T-cell (primary cell): ENCODE measurements at regions not wholly inside any gene's neighbourhood (a gene's known extent, or its start where the extent isn't known, plus 50 kb on each side); places are given as distances from the start of the nearest gene placed in this dataset.

Experiments
- ATAC-seq, 4 experiments: fragments of 200-7000 bp in 3 of 4; fragments of 150-1000 bp in 1 of 4; cut with Tn5 transposase; replicated peaks in 1 of 4; 1 replicate in 3 of 4; 2 replicates in 1 of 4; pipeline ENCODE4 v1.10.0; 2021; ENCODE audit warnings: moderate library complexity in 3 of 4, mild to moderate bottlenecking in 2 of 4, moderate number of reproducible peaks in 1 of 4
- CTCF ChIA-PET, 2 donors: fragments of 300-600 bp; sonication (Branson Sonifier 250); formaldehyde crosslinking; loops; one replicate each; lab custom pipeline; 2022; ENCODE audit warnings: antibody characterized with exemption in 2 of 2; lab: Charles Lee
- POLR2A ChIA-PET, 2 donors: fragments of 300-600 bp; sonication (Branson Sonifier 250); formaldehyde crosslinking; loops; one replicate each; lab custom pipeline; 2022; ENCODE audit warnings: antibody characterized with exemption in 2 of 2; lab: Charles Lee
- DNase-seq, 35 experiments: peaks; one replicate each; pipeline versions ENCODE4 v3.0.0 to v3.0.0-alpha.2; 2013 to 2023
- H3K27ac ChIP-seq: one replicate; pipeline ENCODE4 v1.5.1; 2013; ENCODE audit warnings: low read length
- H3K27me3 ChIP-seq, 2 experiments: replicated peaks in 1 of 2; 1 replicate in 1 of 2; 2 replicates in 1 of 2; pipeline versions ENCODE4 v1.6.1 to v1.7.0; 2013; ENCODE audit warnings: low read length in 1 of 2, mixed read lengths in 1 of 2; ENCODE audit not compliant: control insufficient read depth in 2 of 2, insufficient read depth in 2 of 2; ENCODE audit errors: extremely low read depth in 1 of 2
- H3K36me3 ChIP-seq, 2 donors: 1 replicate in 1 of 2; 2 replicates in 1 of 2; pipeline versions ENCODE4 v1.6.1 to v1.7.0; 2013; ENCODE audit warnings: low read length in 1 of 2; ENCODE audit not compliant: control insufficient read depth in 2 of 2, insufficient read depth in 1 of 2; ENCODE audit errors: extremely low read depth in 1 of 2
- H3K4me1 ChIP-seq, 2 experiments: 1 replicate in 1 of 2; 2 replicates in 1 of 2; pipeline versions ENCODE4 v1.6.1 to v1.7.0; 2013; ENCODE audit warnings: low read length in 2 of 2, mixed read lengths in 1 of 2; ENCODE audit not compliant: insufficient read depth in 2 of 2, control insufficient read depth in 1 of 2; ENCODE audit errors: extremely low read depth in 1 of 2
- H3K4me3 ChIP-seq, 2 donors: 1 replicate in 1 of 2; 2 replicates in 1 of 2; pipeline versions ENCODE4 v1.5.1 to v1.7.0; 2013; ENCODE audit warnings: mild to moderate bottlenecking in 2 of 2, low read length in 1 of 2, moderate library complexity in 1 of 2; ENCODE audit not compliant: control insufficient read depth in 1 of 2; ENCODE audit errors: extremely low read depth in 1 of 2
- H3K9me3 ChIP-seq: 2 replicates; pipeline ENCODE4 v1.7.0; 2013
- H3K27ac Mint-ChIP-seq, 2 donors: one replicate each; pipeline ENCODE4 v1.8.0; 2020 to 2021; ENCODE audit warnings: mild to moderate bottlenecking in 2 of 2, mixed read lengths in 2 of 2
- H3K27me3 Mint-ChIP-seq, 2 donors: one replicate each; pipeline ENCODE4 v1.8.0; 2021 to 2022; ENCODE audit warnings: mixed read lengths in 2 of 2
- H3K36me3 Mint-ChIP-seq: one replicate; pipeline ENCODE4 v1.8.0; 2021; ENCODE audit warnings: mixed read lengths
- H3K4me1 Mint-ChIP-seq, 3 donors: one replicate each; pipeline ENCODE4 v1.8.0; 2020 to 2022; ENCODE audit warnings: mixed read lengths in 3 of 3, mild to moderate bottlenecking in 1 of 3
- H3K4me3 Mint-ChIP-seq, 3 donors: one replicate each; pipeline ENCODE4 v1.8.0; 2020 to 2022; ENCODE audit warnings: mild to moderate bottlenecking in 3 of 3, mixed read lengths in 3 of 3, moderate library complexity in 3 of 3
- H3K9me3 Mint-ChIP-seq, 3 donors: one replicate each; pipeline ENCODE4 v1.8.0; 2020 to 2022; ENCODE audit warnings: mixed read lengths in 3 of 3
- WGBS: methylation state at CpG from one replicate; pipeline ENCODE4 v1.1.5; 2013; ENCODE audit warnings: missing lambda C conversion rate; ENCODE audit not compliant: insufficient coverage; 5-methylcytosine and 5-hydroxymethylcytosine counted together

- Histone ChIP-seq H3K9me3 (no peaks in the 10 kb centered on the region), H3K4me3 (no peak overlapping the region), H3K27me3 (peaks cover 0 to 2% of the 10 kb centered on the region in 2 experiments), H3K27ac (no peak overlapping the region), H3K36me3 (no peaks in the 10 kb centered on the region), H3K4me1 (no peaks in the 10 kb centered on the region)
- ATAC-seq (no peak), DNase-seq (no peak)
- ChIA-PET CTCF (no interaction called here), POLR2A (no interaction called here)
- Mint-ChIP-seq H3K9me3 (no peaks in the 10 kb centered on the region), H3K27me3 (peaks cover 0 to 8% of the 10 kb centered on the region in 2 donors), H3K27ac (no peak overlapping the region), H3K4me1 (no peaks in the 10 kb centered on the region), H3K4me3 (no peak overlapping the region), H3K36me3 (no peaks in the 10 kb centered on the region)
Measured at GRCh38 chr20:39631557-39631956, 669.4 kb downstream of the DHX35 start.

GRCh38 chr20:39630215-39630908 is 668.2 kb downstream of the DHX35 start:
- Mint-ChIP-seq H3K9me3 (peaks cover 0 to 3% (median 0%) of the 10 kb centered on the region in 3 donors), H3K36me3 (no peaks in the 10 kb centered on the region), H3K27me3 (peaks cover 0 to 8% of the 10 kb centered on the region in 2 donors), H3K27ac (no peak overlapping the region), H3K4me3 (no peak overlapping the region), H3K4me1 (no peaks in the 10 kb centered on the region)
- Histone ChIP-seq H3K4me3 (no peak overlapping the region), H3K27me3 (peaks cover 0 to 2% of the 10 kb centered on the region in 2 experiments), H3K36me3 (no peaks in the 10 kb centered on the region), H3K4me1 (no peaks in the 10 kb centered on the region), H3K9me3 (no peaks in the 10 kb centered on the region), H3K27ac (no peak overlapping the region)
- no peak for ATAC-seq
- ChIA-PET CTCF (no interaction called here), POLR2A (no interaction called here)
- DNase-seq: no peak
- 55% methylated on average over 1 of the region's 4 CpGs for WGBS

- Mint-ChIP-seq H3K4me3 (no peak overlapping the region), H3K27ac (no peak overlapping the region)
Measured at GRCh38 chr20:39627765-39628164, 665.6 kb downstream of the DHX35 start.

GRCh38 chr20:39624316-39624715 is 662.2 kb downstream of the DHX35 start:
- peaks cover 0 to 4% (median 3%) of the 10 kb centered on the region in 3 donors for H3K9me3 Mint-ChIP-seq
- H3K9me3 ChIP-seq: no peaks in the 10 kb centered on the region
- peaks cover 0 to 2% of the 10 kb centered on the region in 2 experiments for H3K27me3 ChIP-seq
- ChIA-PET CTCF (no interaction called here), POLR2A (no interaction called here)
- H3K4me1 Mint-ChIP-seq: no peaks in the 10 kb centered on the region
- no peak overlapping the region for H3K27ac Mint-ChIP-seq
- H3K36me3 Mint-ChIP-seq: no peaks in the 10 kb centered on the region
- WGBS: no CpG with 5 or more reads among the region's 1 CpG
- no peaks in the 10 kb centered on the region for H3K4me1 ChIP-seq
- no peaks in the 10 kb centered on the region for H3K27me3 Mint-ChIP-seq
- no peak overlapping the region for H3K27ac ChIP-seq
- no peak overlapping the region for H3K4me3 ChIP-seq
- H3K36me3 ChIP-seq: no peaks in the 10 kb centered on the region
- no peak overlapping the region for H3K4me3 Mint-ChIP-seq
- ATAC-seq (no peak), DNase-seq (no peak)

More at GRCh38 chr20:39627765-39628164, 665.6 kb downstream of the DHX35 start:
- peaks cover 0 to 4% (median 3%) of the 10 kb centered on the region in 3 donors for H3K9me3 Mint-ChIP-seq
- H3K36me3 Mint-ChIP-seq: no peaks in the 10 kb centered on the region
- no CpG with 5 or more reads among the region's 1 CpG for WGBS
- peaks cover 0 to 4% of the 10 kb centered on the region in 2 donors for H3K27me3 Mint-ChIP-seq
- ATAC-seq (no peak), DNase-seq (no peak)
- H3K4me1 ChIP-seq: no peaks in the 10 kb centered on the region
- peaks cover 0 to 2% of the 10 kb centered on the region in 2 experiments for H3K27me3 ChIP-seq
- H3K27ac ChIP-seq: no peak overlapping the region
- H3K4me1 Mint-ChIP-seq: no peaks in the 10 kb centered on the region
- CTCF ChIA-PET: no interaction called here
- H3K36me3 ChIP-seq: no peaks in the 10 kb centered on the region
- H3K9me3 ChIP-seq: no peaks in the 10 kb centered on the region
- POLR2A ChIA-PET: no interaction called here
- H3K4me3 ChIP-seq: no peak overlapping the region

- WGBS: no CpG with 5 or more reads among the region's 2 CpGs
- CTCF ChIA-PET: no interaction called here
Measured at GRCh38 chr20:39623584-39624234, 661.6 kb downstream of the DHX35 start.

GRCh38 chr20:39619271-39619785 is 657.2 kb downstream of the DHX35 start:
- Histone ChIP-seq H3K4me1 (no peaks in the 10 kb centered on the region), H3K27me3 (no peaks in the 10 kb centered on the region), H3K27ac (no peak overlapping the region), H3K36me3 (no peaks in the 10 kb centered on the region), H3K4me3 (no peak overlapping the region), H3K9me3 (no peaks in the 10 kb centered on the region)
- Mint-ChIP-seq H3K27me3 (no peaks in the 10 kb centered on the region), H3K9me3 (peaks cover 0 to 2% (median 2%) of the 10 kb centered on the region in 3 donors), H3K4me3 (no peak overlapping the region), H3K4me1 (no peaks in the 10 kb centered on the region), H3K36me3 (no peaks in the 10 kb centered on the region), H3K27ac (no peak overlapping the region)
- no CpG with 5 or more reads among the region's 1 CpG for WGBS
- ChIA-PET CTCF (no interaction called here), POLR2A (no interaction called here)
- no peak for DNase-seq
- no peak for ATAC-seq

More at GRCh38 chr20:39623584-39624234, 661.6 kb downstream of the DHX35 start:
- Mint-ChIP-seq H3K36me3 (no peaks in the 10 kb centered on the region), H3K9me3 (peaks cover 0 to 4% (median 3%) of the 10 kb centered on the region in 3 donors), H3K27ac (no peak overlapping the region), H3K4me1 (no peaks in the 10 kb centered on the region), H3K4me3 (no peak overlapping the region), H3K27me3 (no peaks in the 10 kb centered on the region)
- no peaks in the 10 kb centered on the region for H3K4me1 ChIP-seq
- POLR2A ChIA-PET: no interaction called here
- H3K27me3 ChIP-seq: peaks cover 0 to 2% of the 10 kb centered on the region in 2 experiments
- no peaks in the 10 kb centered on the region for H3K9me3 ChIP-seq
- no peak for ATAC-seq
- H3K27ac ChIP-seq: no peak overlapping the region
- no peak for DNase-seq
- no peak overlapping the region for H3K4me3 ChIP-seq
- H3K36me3 ChIP-seq: no peaks in the 10 kb centered on the region
